ENCODE measurements at regions not wholly inside any gene's neighbourhood (a gene's known extent, or its start where the extent isn't known, plus 50 kb on each side); places are given as distances from the start of the nearest gene placed in this dataset.

GRCh38 chr2:53058526-53058925, 709.1 kb upstream of the CHAC2 start:
- no peak for TF ChIP-seq POLR2AphosphoS5 (IDR thresholded peaks at IDR 0.05; ENCODE audit: low read length)
- no peak for TF ChIP-seq POLR2A (IDR thresholded peaks at IDR 0.05; ENCODE audit: low read depth, low read length)
- TF ChIP-seq, protein P1, sequence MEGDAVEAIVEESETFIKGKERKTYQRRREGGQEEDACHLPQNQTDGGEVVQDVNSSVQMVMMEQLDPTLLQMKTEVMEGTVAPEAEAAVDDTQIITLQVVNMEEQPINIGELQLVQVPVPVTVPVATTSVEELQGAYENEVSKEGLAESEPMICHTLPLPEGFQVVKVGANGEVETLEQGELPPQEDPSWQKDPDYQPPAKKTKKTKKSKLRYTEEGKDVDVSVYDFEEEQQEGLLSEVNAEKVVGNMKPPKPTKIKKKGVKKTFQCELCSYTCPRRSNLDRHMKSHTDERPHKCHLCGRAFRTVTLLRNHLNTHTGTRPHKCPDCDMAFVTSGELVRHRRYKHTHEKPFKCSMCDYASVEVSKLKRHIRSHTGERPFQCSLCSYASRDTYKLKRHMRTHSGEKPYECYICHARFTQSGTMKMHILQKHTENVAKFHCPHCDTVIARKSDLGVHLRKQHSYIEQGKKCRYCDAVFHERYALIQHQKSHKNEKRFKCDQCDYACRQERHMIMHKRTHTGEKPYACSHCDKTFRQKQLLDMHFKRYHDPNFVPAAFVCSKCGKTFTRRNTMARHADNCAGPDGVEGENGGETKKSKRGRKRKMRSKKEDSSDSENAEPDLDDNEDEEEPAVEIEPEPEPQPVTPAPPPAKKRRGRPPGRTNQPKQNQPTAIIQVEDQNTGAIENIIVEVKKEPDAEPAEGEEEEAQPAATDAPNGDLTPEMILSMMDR (IDR thresholded peaks at IDR 0.05 in 2 of 3, conservative IDR thresholded peaks at IDR 0.05 in 1 of 3; ENCODE audit: control insufficient read depth in 2 of 3, extremely low read depth in 1 of 3, insufficient read depth in 1 of 3, low read depth in 3 of 3, low read length in 3 of 3) = no peak
- TF ChIP-seq SUZ12 (IDR thresholded peaks at IDR 0.05; ENCODE audit: unreplicated experiment) = no peak
- TF ChIP-seq, protein P2, sequence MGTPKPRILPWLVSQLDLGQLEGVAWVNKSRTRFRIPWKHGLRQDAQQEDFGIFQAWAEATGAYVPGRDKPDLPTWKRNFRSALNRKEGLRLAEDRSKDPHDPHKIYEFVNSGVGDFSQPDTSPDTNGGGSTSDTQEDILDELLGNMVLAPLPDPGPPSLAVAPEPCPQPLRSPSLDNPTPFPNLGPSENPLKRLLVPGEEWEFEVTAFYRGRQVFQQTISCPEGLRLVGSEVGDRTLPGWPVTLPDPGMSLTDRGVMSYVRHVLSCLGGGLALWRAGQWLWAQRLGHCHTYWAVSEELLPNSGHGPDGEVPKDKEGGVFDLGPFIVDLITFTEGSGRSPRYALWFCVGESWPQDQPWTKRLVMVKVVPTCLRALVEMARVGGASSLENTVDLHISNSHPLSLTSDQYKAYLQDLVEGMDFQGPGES (IDR thresholded peaks at IDR 0.05) = no peak
- no peak for TF ChIP-seq RAD21 (IDR thresholded peaks at IDR 0.05; ENCODE audit: insufficient read depth, low read depth, low read length)
- no peak for TF ChIP-seq PAX8 (IDR thresholded peaks at IDR 0.05)
- TF ChIP-seq, protein P3, sequence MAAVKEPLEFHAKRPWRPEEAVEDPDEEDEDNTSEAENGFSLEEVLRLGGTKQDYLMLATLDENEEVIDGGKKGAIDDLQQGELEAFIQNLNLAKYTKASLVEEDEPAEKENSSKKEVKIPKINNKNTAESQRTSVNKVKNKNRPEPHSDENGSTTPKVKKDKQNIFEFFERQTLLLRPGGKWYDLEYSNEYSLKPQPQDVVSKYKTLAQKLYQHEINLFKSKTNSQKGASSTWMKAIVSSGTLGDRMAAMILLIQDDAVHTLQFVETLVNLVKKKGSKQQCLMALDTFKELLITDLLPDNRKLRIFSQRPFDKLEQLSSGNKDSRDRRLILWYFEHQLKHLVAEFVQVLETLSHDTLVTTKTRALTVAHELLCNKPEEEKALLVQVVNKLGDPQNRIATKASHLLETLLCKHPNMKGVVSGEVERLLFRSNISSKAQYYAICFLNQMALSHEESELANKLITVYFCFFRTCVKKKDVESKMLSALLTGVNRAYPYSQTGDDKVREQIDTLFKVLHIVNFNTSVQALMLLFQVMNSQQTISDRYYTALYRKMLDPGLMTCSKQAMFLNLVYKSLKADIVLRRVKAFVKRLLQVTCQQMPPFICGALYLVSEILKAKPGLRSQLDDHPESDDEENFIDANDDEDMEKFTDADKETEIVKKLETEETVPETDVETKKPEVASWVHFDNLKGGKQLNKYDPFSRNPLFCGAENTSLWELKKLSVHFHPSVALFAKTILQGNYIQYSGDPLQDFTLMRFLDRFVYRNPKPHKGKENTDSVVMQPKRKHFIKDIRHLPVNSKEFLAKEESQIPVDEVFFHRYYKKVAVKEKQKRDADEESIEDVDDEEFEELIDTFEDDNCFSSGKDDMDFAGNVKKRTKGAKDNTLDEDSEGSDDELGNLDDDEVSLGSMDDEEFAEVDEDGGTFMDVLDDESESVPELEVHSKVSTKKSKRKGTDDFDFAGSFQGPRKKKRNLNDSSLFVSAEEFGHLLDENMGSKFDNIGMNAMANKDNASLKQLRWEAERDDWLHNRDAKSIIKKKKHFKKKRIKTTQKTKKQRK (IDR thresholded peaks at IDR 0.05; ENCODE audit: low read depth, low read length) = no peak
- TF ChIP-seq EZH2 (IDR thresholded peaks at IDR 0.05; ENCODE audit: borderline replicate concordance, control insufficient read depth, low read depth, low read length) = no peak
